Heart left ventricle (tissue), 16 donors: ENCODE measurements at regions not wholly inside any gene's neighbourhood (a gene's known extent, or its start where the extent isn't known, plus 50 kb on each side); places are given as distances from the start of the nearest gene placed in this dataset.

Source experiments
- ATAC-seq, 4 donors: fragments of 200-7000 bp; cut with Tn5 transposase; one replicate each; pipeline ENCODE4 v1.9.1; 2020 to 2022; ENCODE audit warnings: moderate library complexity in 4 of 4, mild to moderate bottlenecking in 3 of 4, moderate number of reproducible peaks in 1 of 4
- DNase-seq, 5 donors: peaks; one replicate each; pipeline ENCODE4 v3.0.0-alpha.2; 2020
- H3K27ac ChIP-seq, 12 donors: fragments of 200-600 bp; sonication (generic) in 4 of 12; one replicate each; pipeline versions ENCODE4 v1.5.0 to v1.8.0; 2016 to 2022; ENCODE audit warnings: mild to moderate bottlenecking in 2 of 12
- H3K27me3 ChIP-seq, 9 donors: fragments of 200-600 bp; sonication (generic) in 2 of 9; one replicate each; pipeline versions ENCODE4 v1.5.1 to v1.8.0; 2016 to 2022; ENCODE audit warnings: mild to moderate bottlenecking in 3 of 9
- H3K36me3 ChIP-seq, 9 donors: fragments of 200-600 bp; sonication (generic) in 2 of 9; one replicate each; pipeline versions ENCODE4 v1.5.0 to v1.8.0; 2018 to 2022; ENCODE audit warnings: mild to moderate bottlenecking in 2 of 9
- H3K4me1 ChIP-seq, 12 donors: fragments of 200-600 bp; sonication (generic) in 4 of 12; one replicate each; pipeline versions ENCODE4 v1.5.0 to v1.8.0; 2016 to 2022; ENCODE audit warnings: mild to moderate bottlenecking in 3 of 12
- H3K4me3 ChIP-seq, 12 donors: fragments of 200-600 bp; sonication (generic) in 4 of 12; one replicate each; pipeline versions ENCODE4 v1.5.0 to v1.8.0; 2017 to 2022; ENCODE audit warnings: mild to moderate bottlenecking in 9 of 12, moderate library complexity in 4 of 12
- H3K9me3 ChIP-seq, 12 donors: fragments of 200-600 bp; sonication (generic) in 4 of 12; one replicate each; pipeline versions ENCODE4 v1.5.0 to v1.8.0; 2016 to 2022; ENCODE audit warnings: mild to moderate bottlenecking in 1 of 12
- POLR2A ChIP-seq, 2 donors: fragments of 450-650 bp; IDR thresholded peaks; one replicate each; pipeline ENCODE4 v1.6.1; 2017; ENCODE audit warnings: antibody characterized with exemption in 2 of 2, mild to moderate bottlenecking in 2 of 2, moderate library complexity in 2 of 2
- WGBS, 4 donors: extraction: QIAGEN DNeasy Blood & Tissue Kit in 2 of 4; methylation state at CpG; one replicate each; pipeline versions ENCODE4 v1.1.5 to v1.1.7; 2013 to 2018; 5-methylcytosine and 5-hydroxymethylcytosine counted together
- intact Hi-C, 10 donors: fragments of 100-400 bp; cut with DNase I; formaldehyde crosslinking; loops; one replicate each; pipeline versions ENCODE4 v1.11.1 to v1.14.2; 2022
- TF ChIP-seq, protein P1 (sequence below), 12 donors: fragments of 200-600 bp; sonication (generic) in 4 of 12; IDR thresholded peaks; one replicate each; pipeline versions ENCODE4 v1.5.0 to v1.8.0; 2018 to 2022; ENCODE audit warnings: antibody characterized with exemption in 12 of 12, mild to moderate bottlenecking in 5 of 12
- donor health status: ischemic (EF 13 %, LVEDD 7.1; RV severe dilation, severe dysfunction).
- donor health status: healthy with polysubstance abuse.
- donor health status: DM: no; HTN: yes; CAD: no.
- donor health status: DM: no; HTN: no; CAD: no.
- donor health status: ischemic (EF 25% LVEDD 6.9; RV normal size, moderate dysfunction).
- donor health status: ischemic (EF 25% LVEDD 5.7; RV mildly dilated, moderate dysfunction).
- donor health status: healthy.
- donor health status: DM: yes; HTN: yes; CAD: no.
- donor health status: ischemic (EF 35%, LVEDD 5.7; RV mildly dilated, moderate dysfunction).
- donor health status: nonischemic (EF 11% LVEDD 7.7; RV severe dilation, severe dysfunction).
- donor health status: DM: yes; HTN: yes; CAD: no.
- donor health status: PGD.
- donor health status: ischemic (EF 29% LVEDD 5.4; RV normal size, mild dysfunction).
- donor health status: nonischemic (EF 23%, LVEDD 6.1; RV moderate dilation, normal function).

DNA sequence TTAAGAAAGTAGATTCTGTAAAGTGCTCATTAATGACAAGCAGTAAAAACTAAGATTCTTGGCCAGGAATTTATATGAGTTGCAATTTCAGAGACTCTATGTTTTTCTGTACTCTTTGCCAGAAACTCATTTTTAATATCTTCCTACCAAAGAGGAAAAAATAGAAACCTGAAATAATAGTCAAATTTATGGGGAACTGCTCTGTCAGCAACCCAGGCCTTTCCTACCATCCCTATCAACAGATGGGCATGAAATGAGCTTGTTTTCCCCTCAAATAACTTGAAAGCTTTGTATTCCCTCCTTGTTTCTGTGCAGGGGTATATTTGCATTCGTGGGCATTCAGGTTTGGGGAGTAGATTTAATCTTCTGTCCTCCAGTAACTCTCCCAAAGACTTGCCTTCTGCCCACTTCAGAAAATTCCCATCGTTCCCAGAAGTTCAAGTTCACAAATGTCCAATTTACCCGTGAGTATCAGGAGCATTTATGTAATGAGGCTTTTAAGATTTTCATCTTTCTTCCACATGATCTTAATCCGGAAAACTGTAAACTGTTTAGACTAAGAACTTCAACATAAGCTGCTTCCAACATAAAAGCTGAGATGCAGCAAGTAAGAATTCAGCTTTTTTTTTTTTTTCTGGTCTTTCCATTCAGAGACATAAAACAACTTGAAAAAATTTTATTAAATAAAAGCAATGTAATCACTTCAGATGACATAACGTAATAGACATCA lies 363.1 kb downstream of the EFNB2 start:
- no peak overlapping the region for H3K27ac ChIP-seq
- H3K4me1 ChIP-seq, result no peaks in the 10 kb centered on the region
- DNase-seq, result no peak
- TF ChIP-seq, protein P1, sequence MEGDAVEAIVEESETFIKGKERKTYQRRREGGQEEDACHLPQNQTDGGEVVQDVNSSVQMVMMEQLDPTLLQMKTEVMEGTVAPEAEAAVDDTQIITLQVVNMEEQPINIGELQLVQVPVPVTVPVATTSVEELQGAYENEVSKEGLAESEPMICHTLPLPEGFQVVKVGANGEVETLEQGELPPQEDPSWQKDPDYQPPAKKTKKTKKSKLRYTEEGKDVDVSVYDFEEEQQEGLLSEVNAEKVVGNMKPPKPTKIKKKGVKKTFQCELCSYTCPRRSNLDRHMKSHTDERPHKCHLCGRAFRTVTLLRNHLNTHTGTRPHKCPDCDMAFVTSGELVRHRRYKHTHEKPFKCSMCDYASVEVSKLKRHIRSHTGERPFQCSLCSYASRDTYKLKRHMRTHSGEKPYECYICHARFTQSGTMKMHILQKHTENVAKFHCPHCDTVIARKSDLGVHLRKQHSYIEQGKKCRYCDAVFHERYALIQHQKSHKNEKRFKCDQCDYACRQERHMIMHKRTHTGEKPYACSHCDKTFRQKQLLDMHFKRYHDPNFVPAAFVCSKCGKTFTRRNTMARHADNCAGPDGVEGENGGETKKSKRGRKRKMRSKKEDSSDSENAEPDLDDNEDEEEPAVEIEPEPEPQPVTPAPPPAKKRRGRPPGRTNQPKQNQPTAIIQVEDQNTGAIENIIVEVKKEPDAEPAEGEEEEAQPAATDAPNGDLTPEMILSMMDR (IDR thresholded peaks at IDR 0.05), result no peak
- TF ChIP-seq POLR2A (IDR thresholded peaks at IDR 0.05), result no peak
- WGBS, 4 donors, result 90 to 95% (median 92%) methylated on average over 5 of the region's 5 CpGs
- ATAC-seq, result no peak
- no peaks in the 10 kb centered on the region for H3K36me3 ChIP-seq
- H3K27me3 ChIP-seq, result peaks cover 0 to 3% (median 0%) of the 10 kb centered on the region in 9 donors
- no peaks in the 10 kb centered on the region for H3K9me3 ChIP-seq
- intact Hi-C loops, result no loop called here
- H3K4me3 ChIP-seq, result no peak overlapping the region

DNA sequence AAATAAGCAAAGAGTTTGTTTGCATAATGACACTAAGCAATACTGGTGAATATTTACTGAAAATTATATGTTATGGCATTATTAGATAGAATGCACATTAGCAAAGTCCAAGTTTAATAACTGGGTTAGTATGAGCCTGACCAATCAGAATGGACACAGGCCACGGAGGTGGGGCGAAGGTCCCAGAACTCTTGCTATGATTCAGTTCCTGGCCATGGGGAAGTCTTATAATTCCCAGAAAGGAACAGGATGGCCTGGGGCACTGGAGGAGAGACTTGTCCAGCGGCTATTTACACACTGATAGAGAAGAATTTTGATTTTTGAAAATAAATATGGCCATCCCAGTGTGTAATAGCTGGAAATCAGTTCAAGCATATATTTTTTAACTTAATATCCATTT lies 372.0 kb downstream of the EFNB2 start:
- DNase-seq (no peak), ATAC-seq (no peak)
- Histone ChIP-seq H3K36me3 (no peaks in the 10 kb centered on the region), H3K27ac (no peak overlapping the region), H3K4me1 (peaks cover 0 to 7% (median 0%) of the 10 kb centered on the region in 12 donors), H3K27me3 (peaks cover 0 to 6% (median 0%) of the 10 kb centered on the region in 9 donors), H3K4me3 (no peak overlapping the region), H3K9me3 (peaks cover 0 to 8% (median 0%) of the 10 kb centered on the region in 12 donors)
- intact Hi-C loops, result no loop called here
- 93 to 98% (median 96%) methylated on average over 3 of the region's 3 CpGs for WGBS, 4 donors
- TF ChIP-seq, protein P1 (IDR thresholded peaks at IDR 0.05), result no peak
- no peak for TF ChIP-seq POLR2A (IDR thresholded peaks at IDR 0.05)

DNA sequence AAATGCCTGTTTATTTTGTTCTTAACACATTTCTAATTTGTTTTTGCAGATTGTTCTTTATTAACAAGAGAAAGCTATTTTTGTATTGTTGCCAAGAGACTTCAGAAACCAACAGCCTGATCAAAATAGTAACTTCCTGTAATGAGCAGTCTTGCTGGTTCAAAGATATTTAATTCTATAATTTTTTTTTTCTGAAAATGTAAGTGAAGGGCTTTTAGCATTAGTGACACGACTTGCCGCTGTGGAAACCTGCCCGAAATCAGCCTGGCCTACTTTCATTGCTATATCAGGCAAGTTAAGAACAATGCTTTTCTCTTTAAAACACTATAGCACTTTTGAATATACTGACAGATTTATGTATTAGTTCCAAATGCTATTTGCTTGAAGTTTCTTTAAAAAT lies 374.3 kb downstream of the EFNB2 start:
- peaks cover 0 to 8% (median 0%) of the 10 kb centered on the region in 12 donors for H3K9me3 ChIP-seq
- intact Hi-C loops, result no loop called here
- no peak overlapping the region for H3K27ac ChIP-seq
- DNase-seq (no peak), ATAC-seq (no peak)
- H3K27me3 ChIP-seq, result no peaks in the 10 kb centered on the region
- H3K4me3 ChIP-seq, result no peak overlapping the region
- 38 to 63% (median 48%) methylated on average over 3 of the region's 3 CpGs for WGBS, 4 donors
- TF ChIP-seq, protein P1 (IDR thresholded peaks at IDR 0.05), result no peak
- TF ChIP-seq POLR2A (IDR thresholded peaks at IDR 0.05), result no peak
- no peaks in the 10 kb centered on the region for H3K36me3 ChIP-seq
- H3K4me1 ChIP-seq, result peaks cover 0 to 7% (median 0%) of the 10 kb centered on the region in 12 donors

DNA sequence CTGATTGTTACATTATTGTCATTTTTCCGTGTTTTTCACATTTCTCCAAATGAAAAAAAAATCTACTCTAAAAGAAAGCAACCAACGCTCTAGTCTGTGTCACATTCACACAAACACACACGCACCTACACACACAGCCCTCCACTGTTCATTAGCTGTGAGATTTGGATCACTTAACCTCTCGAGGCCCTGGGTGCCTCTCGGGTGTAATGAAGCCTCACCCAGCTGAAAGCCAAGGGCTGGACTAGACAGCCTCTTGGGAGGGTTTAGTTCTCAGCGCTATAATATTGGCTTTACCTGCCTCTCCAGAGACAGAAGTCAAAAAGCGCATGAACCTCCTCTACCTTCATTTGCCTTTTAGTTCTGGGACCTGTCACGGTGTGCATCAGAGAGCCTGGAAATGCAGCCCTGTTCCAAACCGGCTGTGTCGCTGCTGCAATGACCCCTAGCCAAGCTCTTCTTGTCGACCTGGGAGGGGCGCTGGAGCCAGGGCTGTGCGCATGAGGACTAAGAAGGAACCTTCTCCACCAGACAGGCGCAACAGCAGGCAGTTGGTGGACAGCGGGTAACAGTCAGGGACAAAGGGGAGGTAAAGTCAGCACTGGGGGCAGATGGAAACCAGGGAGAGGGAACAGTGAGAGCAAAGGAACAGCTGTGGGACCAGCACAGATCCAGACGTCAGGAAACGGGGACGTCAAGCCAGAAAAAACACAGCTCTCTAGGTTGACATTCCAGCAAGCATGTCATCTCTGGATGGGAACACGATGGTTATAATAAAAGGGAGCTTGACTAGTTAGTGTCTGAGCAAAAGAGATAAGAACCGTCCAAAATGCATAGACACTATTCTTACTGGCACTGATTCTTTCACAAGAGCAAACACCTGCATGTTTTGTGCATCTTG lies 375.9 kb downstream of the EFNB2 start:
- H3K27me3 ChIP-seq, result no peaks in the 10 kb centered on the region
- H3K9me3 ChIP-seq, result peaks cover 0 to 5% (median 0%) of the 10 kb centered on the region in 12 donors
- no peak overlapping the region for H3K27ac ChIP-seq
- no peak for DNase-seq
- intact Hi-C loops, result no loop called here
- peaks cover 0 to 7% (median 0%) of the 10 kb centered on the region in 12 donors for H3K4me1 ChIP-seq
- no peak overlapping the region for H3K4me3 ChIP-seq
- TF ChIP-seq, protein P1 (IDR thresholded peaks at IDR 0.05), result no peak
- peak in 2 of 4 donors; percentile 16 to 24 for ATAC-seq
- 67 to 80% (median 71%) methylated on average over 19 to 20 of the region's 20 CpGs for WGBS, 4 donors
- H3K36me3 ChIP-seq, result no peaks in the 10 kb centered on the region
